Activated gamma-delta T cell treated with anti-CD3 and anti-CD28 coated beads, Interleukin-2, amount 50 U/mL, for 16 hours (primary cell): ENCODE measurements at regions not wholly inside any gene's neighbourhood (a gene's known extent, or its start where the extent isn't known, plus 50 kb on each side); places are given as distances from the start of the nearest gene placed in this dataset.

Experiments used
- DNase-seq: peaks from one replicate; pipeline ENCODE4 v3.0.0-alpha.2; 2020; ENCODE audit warnings: low read depth

DNA sequence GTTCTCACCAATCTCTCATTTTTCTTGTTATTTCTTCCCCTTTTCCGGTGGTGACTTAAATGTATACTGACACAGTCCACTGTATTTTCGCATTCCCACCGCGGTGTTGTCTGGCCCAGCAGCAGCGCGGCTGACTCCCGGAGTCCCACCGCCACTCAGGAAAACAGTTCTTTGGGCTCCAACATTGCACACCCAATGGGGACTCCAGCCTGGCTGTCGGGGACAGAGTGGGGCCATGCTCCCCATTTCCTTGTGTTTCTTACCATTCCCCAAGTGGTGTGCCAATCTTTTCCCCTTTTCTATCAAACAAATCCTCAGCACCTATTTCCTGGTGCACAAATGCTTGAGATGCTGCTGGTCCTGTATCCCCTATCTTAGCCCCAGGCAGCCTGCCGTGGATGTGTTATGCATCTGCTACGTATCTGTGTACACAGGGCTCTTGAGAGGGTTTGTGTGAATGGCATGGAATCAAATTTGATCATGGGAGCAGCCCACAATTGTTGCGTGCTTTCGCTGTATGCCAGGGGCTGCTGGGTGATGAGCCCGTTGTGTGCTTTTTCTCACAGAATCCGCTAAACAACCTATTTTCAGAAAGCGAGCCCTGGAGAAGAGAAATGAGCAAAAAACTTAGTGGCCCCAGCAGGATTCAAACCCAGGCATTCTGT, 219.1 kb upstream of the RGMA start:
- no peak for DNase-seq

DNA sequence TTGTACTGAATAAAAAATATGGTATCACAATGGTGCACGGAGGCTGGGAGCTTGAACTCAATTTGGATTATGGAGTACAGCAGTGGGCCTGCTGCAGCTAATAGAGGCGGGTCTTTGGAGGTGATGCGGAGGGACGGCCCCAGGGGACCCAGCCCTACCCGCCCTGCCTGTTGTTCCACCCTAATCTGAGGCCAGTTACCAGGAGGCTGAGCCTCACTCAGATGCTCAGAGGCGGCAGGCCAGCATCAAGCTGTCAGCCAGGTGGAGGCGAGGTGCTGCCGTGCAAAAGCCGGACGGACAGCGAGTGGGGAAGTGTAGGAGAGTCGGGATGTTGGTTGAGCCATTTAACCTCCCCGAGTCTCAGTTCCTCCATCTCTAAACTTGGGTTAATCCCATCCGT, 218.5 kb upstream of the RGMA start:
- no peak for DNase-seq

DNA sequence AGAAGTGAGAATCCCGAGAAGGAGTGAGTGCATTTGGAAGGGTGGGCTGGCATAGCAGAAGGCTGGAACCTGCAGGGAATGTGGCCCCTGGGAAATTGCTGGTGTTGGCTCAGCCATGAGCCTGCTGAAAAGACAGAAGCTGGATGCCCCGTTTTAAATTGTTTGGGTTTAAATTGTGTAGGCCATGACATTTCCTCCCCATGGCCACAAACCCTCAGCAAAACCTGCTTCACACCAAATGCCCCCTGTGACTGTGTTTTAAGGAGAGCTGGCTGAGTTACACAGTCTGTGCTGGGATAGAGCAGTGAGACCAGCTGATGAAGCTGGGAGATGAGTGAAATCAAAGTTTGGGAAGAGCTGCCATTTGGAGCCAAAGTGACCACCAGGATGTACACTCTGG, 216.3 kb upstream of the RGMA start:
- DNase-seq = no peak

DNA sequence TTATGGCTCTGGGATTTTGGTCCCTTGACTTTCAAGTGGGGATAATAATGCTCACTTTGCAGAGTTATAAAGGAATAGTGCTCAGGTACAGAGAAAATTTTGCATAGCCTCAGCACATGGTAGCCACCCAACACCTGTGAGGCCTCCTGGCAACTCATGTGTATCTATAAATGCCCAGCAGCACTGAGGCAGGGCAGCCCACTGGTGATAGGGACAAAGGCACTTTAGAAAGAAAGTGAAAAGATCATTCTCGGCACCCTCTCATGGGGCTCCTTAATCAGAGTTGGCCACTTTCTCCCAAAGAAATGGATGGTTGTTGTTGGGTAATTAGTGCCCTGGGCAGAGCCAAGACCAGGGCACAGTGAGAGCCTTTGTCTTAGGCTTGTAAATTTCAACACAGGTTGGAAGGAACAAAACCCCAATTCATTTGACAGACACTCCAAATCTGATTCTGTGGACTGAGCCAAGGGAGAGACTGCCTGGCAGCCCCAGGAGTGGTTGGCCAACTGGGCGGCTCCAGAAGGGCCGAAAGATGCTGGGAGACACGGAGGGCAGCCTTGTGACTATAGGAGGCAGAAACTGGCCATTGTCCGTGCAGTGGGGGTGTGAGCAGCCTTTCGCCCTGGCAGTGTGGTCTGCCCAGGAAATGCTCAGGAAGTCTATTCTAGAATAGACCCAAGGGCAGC, 213.2 kb upstream of the RGMA start:
- no peak for DNase-seq

DNA sequence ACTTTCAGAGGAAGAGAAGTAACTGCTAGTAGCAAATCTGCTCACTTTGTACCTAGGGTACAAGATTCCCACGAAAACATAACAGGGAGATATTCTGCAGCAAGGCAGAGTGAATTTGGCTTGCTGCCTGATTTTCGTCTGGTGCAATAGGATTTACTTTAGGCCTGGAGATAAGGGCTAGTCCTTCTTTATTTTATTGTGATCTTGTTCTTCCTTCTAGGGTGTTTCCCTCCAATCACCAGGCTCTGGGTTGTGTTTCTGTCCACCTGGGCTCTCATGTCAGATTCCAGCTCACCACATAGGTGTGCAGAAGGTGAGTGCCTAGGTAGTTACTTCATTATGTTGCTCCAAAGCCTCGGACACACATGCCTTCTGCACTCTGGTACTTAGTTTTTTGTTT, 211.8 kb upstream of the RGMA start:
- DNase-seq = no peak

DNA sequence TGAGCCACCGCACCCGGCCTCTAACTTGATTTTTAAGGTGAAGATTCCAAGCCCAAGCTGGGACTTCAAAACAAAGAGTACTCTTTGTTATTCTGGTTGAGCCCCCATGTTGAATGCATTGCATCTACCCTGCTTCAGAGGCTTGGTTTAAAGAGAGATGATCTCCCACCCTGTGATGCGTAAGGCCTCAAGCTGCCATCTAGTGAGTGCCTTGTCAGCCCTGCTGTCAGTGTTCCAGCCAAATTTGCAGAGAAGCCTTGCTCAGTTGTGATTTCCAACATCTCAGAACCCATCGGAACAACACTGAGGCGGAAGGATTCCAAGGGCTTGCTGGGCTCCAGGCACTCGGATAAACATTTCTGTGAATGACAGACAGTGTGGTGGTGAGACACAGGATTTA, 210.7 kb upstream of the RGMA start:
- no peak for DNase-seq

DNA sequence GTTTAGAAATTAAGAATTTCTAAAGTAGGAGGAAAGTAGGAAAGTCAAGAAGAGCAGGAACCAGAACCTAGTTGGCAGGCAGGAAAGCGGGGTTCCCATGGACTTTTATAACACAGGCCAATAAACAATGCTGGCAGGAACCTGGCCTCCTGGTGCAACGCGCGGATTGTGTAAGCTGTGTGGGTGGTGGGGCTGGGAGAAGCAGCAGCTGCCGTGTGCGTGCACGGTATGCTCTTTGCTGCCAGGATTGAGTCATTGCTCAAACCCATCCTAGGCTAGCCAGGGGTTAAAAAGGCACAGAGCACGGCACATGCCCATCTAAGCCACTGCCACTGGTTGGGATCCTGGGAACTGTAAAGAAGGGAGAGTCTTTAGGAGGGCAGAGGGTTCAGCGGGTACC, 209.9 kb upstream of the RGMA start:
- no peak for DNase-seq

DNA sequence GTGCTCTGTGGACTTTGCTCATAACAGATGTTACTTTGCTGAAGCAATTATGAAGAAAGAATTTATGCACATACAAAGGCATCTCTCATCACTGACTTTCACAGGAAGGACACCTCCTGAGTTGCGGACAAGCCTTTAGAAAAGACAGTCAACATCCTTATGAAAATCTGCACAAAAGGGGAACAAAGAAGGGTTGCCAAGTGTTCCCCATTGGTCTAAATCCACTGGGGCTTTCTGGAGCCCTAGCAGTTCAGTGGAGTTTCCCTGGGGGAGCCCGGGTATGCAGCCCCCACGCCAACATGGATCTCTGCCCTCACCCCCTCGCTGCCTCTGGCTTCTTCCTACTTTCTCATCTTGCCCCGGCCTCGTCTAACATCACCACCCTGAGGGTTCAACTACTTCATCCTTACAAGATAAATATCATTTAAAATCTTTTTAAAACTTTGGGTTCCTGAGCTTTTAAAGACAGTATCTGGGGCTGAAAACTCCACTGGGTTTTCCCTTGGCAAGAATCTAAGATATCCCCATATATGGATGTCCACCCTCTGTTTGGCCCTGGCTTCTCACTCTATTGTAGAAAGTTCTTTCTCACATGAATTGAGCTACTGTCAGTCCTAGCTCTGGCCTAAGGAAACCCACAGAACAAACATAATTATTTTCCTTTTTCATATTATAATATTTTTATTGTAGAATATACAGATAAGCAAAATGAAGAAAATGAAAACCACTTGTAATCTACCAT, 207.9 kb upstream of the RGMA start:
- no peak for DNase-seq

DNA sequence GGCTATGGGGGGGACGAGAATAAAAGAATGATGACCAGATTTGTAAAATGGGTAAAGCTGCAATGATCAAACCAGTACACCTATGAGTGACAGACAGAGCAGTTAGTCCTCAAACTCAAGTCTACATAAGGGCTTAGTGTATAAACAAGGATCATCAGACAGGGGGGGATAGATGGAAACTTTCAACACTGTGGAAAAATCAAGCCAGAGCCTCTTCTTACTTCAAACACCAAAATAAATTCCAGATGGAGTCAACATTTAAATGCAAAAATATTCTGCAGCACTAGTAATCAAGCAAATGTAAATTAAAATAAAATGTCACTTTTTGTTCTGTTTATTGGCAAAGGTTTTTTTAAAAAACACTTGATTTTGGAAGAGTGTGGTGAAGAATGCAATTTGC, 205.9 kb upstream of the RGMA start:
- no peak for DNase-seq

DNA sequence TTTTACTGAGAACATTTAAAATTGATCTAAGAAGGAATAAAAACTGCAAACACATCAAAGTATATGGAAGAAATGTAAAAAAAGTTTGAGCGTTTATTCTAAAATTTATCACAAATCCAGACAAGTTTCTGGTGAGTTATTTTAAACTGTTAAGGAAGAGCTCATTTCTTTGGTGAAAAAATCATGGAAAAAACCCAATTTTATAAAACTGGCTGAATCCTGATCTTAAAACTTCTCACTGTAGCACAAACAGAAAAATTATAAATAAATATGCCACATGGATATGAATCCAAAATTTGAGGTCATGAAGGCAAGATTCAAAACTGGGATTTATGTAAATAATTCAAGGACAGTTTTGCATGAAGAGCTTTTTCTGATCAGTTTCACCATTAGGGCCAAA, 205.1 kb upstream of the RGMA start:
- DNase-seq = no peak

DNA sequence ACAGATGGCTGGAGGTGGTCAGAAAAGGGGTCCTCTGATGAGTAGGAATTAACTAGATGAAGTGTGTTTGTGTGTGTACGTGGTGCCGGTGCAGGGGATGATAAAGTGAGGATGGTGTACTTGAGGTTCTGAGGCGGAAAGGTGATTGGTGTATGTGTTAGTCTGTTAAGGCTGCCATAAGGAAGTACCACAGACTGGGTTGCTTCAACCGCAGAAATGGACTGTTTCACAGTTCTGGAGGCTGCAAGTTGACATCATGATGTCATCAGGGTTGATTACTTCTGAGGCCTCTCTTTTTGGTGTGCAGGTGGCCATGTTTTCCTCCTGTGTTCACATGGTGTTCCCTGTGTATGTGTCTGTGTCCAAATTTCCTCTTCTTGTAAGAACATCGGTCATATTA, 202.4 kb upstream of the RGMA start:
- no peak for DNase-seq

DNA sequence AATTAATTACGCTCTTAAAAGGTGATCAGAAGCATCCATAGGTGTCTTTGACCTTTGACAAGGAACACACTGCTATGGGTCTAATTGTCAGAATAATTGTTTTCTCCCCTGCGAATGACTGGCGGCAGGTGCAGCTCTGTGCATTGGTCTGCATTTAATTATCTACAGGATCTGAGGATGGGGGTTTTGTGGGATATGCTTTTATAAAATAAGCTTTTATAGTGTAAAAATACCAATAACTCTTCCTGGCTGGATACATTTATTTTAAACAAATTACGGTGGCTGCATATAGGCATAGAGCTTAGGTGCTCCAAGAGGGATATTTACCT, 201.6 kb upstream of the RGMA start:
- no peak for DNase-seq

DNA sequence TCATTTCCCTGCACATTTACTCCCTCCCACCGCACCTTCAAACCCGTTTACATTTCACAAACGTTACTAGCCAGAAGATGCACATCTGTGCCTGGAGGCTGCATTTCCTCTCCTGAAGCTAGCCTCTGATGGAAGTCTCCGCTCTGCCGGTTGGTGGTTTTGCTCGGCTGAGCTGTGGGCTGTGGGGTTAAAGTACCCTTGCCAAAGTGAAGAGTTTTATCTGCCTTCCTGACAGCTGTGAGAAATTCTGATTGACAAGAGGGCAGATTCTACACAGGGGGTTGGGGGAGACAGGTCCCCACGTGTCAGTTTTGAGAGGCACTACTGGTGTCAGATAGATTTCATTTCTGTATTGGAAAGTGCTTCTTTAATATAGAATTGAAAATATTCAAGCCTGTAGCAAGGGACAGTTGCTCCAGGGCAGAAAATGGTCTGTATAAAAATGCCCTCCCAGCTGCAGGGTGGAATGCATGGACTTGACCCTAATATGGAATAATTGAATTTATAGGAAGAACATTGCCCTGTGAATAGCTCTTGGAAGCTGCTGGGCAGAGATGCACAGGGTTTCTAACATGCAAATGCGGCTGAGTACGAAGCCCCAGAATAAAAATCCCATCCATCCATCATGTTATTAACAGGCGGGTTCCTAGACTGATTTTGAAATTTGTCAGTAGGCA, 201.1 kb upstream of the RGMA start:
- DNase-seq = no peak

DNA sequence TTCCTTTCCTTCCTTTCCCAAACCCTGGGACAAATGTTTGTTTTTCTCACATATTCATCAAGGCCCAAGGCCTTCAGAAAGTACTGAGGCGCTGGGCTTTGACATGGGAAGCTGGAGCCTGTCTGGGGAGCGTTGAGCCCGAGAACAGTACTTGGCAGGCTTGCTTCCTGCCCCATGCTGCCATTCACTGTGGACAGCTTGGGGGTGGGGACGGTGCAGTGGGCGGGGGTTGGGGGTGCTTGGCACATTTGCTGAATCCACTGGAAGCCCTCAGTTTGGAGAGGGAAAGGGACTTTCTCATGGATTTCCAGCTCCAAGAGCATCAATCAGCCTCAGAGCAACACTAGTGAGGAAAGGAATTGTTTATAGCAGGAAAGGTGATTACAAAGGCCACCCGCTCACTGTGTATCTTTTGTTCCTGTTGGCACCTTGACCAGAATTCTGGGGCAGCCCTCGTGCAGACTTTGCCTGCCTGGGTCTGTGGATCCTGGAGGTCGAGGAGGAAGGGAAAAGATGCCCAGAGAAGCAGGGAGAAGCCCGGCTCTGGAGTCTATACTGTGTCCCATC, 199.8 kb upstream of the RGMA start:
- no peak for DNase-seq

DNA sequence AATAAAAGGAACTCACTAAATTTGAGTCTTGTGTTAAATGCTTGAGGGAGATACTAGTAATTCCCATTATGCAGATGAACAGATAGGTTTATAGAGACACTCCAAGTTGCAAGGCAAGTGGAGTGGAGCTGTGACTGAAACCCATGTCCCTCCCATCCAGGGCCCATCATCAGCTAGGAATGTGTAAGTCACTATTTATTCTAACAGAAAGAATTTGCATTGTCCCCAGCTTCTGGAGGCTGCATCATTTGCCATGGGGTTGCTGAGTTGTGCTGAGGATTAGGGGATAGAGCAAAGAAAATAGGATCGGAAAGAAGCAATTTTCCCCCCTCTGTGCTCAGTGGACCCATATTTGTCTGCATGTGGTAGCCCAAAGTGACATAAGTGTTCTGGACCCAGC, 197.4 kb upstream of the RGMA start:
- DNase-seq = no peak

DNA sequence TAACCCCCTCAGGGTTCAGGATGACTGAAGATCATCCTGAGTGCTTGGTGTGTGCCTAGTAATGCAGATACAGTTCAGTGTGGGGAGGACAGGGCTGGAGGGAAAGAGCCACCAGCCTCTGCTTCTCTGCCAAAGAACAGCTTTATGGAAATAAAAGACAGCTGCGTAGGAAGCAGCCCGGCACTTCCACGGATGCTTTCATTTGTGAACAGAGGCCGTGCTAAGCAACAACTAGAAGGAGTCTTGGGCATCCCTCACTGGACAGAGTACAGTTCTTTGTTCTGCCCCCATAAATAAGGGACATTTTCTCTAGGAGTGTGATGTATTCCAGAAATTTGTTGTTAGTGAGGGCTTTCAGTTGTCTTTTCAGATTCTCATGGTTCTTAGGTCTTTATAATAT, 194.8 kb upstream of the RGMA start:
- DNase-seq = no peak

DNA sequence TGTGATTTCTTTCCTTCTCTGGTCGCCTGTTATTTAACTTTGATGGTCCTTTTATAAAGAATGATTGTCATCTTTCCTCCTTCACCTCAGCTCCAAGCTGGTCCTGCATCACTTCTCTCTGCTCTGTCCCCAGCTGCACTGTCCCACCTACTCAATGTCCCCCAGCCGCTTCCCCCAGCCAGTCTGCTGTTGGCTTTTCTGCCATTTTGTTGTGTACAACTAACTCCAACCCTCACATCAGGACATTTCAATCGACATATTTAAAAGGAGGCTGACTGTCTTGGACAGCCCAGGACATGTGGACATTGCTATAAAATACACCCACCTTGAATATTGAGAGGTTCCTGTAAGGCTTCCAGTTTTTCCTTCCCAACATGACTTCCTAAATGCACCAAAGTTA, 193.8 kb upstream of the RGMA start:
- no peak for DNase-seq

DNA sequence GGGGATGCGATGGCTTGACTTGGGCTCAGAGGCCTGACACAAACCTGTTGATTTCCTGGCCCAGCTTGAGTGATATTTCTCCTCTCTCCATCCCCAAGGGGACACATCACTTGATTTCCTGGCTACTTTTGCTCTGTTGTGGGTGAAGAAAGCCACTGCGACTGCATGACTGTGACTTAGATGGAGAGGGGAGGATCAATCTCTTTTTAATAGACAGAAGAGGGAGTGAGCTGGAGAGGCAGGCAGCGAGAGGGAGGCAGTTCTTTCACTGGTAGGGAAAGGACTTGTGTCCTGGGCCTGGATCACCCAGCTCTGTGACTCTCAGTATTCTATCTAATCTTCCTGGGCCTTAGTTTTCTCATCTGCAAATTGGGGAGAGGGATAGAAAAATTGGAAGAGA, 189.8 kb upstream of the RGMA start:
- no peak for DNase-seq

DNA sequence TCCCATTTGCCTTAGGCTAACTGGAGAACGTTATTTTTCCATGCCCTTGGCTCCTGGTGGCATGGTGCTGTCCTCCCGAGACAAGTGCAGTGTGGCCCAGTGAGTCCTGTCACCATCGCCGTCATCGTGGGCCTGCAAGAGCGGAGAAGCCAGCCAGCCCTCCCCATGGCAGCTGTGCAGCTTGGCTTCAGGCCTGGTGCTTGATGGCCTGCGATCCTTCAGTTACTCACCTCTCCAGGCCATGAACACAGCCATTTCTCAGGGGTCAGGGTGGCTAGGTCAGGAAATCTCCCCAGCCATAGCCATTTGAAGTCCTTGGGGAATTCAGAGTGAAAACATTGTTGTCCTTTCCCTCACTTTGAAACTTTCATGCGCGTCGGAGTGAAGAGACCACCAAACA, 189.0 kb upstream of the RGMA start:
- DNase-seq = no peak

DNA sequence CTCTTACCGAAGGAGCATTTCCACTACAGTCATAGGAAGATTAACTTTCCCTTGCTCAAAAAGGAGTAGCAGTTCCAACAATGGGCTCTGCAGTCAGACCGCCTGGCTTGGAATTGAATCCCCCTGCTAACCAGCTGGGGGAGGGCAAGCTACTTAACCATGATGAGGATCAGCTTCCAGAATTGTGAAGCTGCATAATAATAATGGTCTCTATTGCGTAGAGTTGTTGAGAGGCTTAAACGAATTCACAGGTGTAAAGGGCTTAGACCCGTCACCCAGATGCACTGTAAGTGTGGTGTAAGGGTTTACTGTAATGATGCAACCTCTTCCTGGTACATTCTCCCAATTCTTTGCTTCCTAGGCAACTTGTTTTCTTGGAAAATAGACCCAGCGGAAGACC, 185.2 kb upstream of the RGMA start:
- DNase-seq = no peak

DNA sequence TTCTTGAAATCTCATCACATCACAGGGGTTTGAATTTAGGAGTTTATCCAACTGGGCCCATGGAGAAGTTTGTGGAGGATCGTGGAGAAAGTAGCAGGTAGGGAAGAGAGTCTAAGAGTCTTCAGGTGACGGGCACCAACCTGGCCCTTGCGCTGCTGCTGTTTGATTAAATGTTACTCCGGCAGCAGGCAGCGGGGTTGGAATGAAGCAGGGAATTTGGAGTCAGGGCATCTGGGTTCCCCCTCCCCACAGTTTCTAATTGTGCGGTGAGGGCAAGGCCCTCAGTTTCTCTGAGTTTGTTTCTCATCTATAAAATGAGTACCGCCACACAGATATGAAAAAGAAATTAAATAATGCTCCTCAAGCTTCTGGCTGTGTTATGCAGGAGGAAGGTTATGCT, 182.9 kb upstream of the RGMA start:
- no peak for DNase-seq

DNA sequence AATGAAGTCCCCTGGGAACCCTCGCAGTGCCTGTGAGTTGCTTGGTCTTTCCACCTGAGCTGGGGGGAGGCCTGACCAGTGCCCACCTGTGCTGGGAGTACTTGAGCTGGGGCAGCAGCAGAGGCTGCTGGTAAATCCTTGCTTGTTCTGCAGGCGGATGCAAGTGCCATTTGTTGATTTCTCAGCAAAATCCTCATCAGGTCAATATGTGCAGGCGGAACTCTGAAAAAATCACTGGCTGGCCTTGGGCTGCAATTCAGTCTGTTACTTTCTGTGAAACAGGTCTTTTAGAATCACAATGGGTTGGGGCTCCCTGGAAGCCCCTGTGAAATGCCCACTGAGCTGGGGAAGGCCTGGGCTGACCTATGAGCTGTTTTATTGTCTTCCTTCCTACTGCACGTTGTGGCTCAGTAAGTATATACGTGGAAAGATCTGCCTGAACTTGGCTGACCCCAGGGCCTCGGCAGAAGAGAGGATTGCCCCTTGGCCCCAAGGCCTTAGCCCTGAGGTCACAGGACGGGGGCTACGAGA, 182.0 kb upstream of the RGMA start:
- no peak for DNase-seq

DNA sequence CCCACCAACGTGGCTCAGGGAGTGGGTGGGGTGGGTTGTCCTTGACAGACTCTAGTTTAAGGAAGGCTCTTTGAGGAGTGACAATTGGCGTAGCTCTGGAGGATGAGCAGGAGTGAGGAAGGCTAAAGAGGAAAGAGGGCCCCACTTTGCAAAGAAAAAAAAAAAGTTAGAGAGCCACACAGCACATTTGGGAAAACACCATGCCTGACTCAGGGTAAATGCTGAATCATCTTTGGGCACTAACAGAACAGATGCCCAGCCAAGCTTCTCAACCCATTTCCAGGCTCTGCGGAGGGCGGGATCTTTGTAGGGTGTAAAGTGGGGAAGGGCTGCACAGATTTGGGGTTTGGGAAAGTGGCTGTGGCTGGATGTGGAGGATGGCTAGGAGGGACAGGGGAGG, 179.1 kb upstream of the RGMA start:
- DNase-seq = no peak
